ENCODE measurements at regions not wholly inside any gene's neighbourhood (a gene's known extent, or its start where the extent isn't known, plus 50 kb on each side); places are given as distances from the start of the nearest gene placed in this dataset.
"Not testable (repeated sequence)": the region's sequence is repeated elsewhere in the genome, so short reads cannot be mapped to it uniquely, and the experiment has no call there.

- DNase-seq = not testable (repeated sequence)
Observed at GRCh38 chr9:32894485-32894884, 106.9 kb downstream of the APTX start.

- no peak for DNase-seq
Observed at GRCh38 chr9:32899181-32899580, 102.2 kb downstream of the APTX start.

DNA sequence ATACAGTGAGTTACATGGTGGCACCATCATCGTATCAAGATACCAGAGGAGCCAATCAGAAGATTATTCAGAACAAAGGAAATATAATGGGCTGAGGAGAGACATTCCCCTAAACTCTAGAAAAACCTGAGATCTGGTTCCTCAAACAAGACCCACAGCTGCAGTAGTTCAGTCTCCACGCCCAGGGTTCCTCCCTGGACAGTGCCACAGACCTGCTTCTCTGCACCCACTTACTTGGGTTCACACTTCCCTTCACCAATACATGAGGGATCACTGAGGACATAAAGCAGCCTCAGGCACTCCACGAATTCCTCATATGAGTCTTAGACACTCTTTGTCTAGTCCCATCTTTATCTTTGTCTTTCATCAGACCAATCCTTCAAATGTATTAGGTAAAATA is 101.7 kb downstream of the APTX start:
- no peak for DNase-seq

GRCh38 chr9:32906213-32906612 is 95.2 kb downstream of the APTX start:
- DNase-seq = no peak

GRCh38 chr9:32915802-32916201 is 85.6 kb downstream of the APTX start:
- DNase-seq = no peak

GRCh38 chr9:32918628-32919027 is 82.8 kb downstream of the APTX start:
- DNase-seq = no peak
